NCI-H1417 treated with DMSO at 0.1 percent for 48 hours (cell line): ENCODE measurements at regions not wholly inside any gene's neighbourhood (a gene's known extent, or its start where the extent isn't known, plus 50 kb on each side); places are given as distances from the start of the nearest gene placed in this dataset.
"Not testable (repeated sequence)": the region's sequence is repeated elsewhere in the genome, so short reads cannot be mapped to it uniquely, and the experiment has no call there.

Experiments
- DNase-seq: peaks from one replicate; lab custom pipeline; 2025; lab: John Stamatoyannopoulos, UW

DNA sequence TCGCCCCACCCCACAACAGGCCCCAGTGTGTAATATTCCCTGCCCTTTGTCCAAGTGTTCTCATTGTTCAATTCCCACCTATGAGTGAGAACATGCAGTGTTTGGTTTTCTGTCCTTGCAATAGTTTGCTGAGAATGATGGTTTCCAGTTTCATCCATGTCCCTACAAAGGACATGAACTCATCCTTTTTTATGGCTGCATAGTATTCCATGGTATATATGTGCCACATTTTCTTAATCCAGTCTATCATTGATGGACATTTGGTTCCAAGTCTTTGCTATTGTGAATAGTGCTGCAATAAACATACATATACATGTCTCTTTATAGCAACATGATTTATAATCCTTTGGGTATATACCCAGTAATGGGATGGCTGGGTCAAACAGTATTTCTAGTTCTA is 132.7 kb downstream of the SNX10 start:
- DNase-seq, result not testable (repeated sequence)

DNA sequence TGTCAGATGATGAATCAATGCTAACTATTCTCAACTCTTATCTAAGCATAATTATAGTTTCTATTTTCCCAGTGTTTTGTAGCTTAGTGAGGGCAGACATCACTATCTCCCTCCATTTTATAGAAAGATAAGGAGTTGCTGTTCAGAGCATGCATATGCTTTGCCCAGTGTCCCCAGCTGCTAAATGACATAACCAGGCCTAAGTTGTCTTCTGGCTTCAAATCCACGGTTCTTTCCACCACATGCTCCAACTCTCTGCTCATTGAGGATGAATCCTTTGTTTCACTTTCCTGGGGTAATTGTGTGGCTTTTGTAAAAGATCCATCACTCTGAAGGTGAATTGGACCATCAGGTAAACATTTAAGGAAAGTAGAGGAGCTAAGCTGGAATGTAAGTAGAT is 134.0 kb downstream of the SNX10 start:
- DNase-seq, result no peak

DNA sequence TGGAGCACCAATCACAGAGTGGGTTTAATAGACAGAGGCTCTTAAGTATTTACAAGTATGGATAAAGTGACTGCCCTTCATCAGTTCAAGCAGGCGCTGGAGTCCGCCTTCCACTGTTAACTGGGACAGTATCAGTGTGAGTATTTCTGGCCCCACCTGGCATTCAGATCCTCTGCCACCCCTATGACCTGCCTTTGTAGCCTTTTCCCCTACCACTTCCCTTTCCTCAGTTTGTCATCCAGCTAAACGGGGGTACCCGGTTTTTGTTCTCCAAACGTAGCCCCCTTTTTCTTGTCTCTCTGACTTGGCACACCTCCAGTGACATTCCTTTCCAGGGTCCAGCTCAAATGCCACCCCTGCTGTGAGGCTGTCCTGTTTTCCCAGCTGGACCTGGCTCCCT is 134.4 kb downstream of the SNX10 start:
- no peak for DNase-seq

DNA sequence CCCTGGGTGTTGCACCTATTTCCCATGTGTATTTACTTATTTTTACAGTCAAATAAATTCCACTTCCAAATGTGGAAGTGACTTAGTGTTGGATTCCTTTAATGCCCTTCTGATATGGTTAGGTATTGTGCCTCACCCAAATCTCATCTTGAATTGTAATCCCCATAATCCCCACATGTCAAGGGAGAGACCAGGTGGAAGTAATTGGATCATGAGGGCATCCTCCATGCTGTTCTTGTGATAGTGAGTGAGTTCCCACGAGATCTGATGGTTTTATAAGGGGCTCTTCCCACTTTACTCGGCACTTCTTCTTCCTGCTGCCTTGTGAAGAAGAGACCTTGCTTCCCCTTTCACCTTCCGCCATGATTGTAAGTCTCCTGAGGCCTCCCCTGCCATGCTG is 136.9 kb downstream of the SNX10 start:
- DNase-seq, result no peak

DNA sequence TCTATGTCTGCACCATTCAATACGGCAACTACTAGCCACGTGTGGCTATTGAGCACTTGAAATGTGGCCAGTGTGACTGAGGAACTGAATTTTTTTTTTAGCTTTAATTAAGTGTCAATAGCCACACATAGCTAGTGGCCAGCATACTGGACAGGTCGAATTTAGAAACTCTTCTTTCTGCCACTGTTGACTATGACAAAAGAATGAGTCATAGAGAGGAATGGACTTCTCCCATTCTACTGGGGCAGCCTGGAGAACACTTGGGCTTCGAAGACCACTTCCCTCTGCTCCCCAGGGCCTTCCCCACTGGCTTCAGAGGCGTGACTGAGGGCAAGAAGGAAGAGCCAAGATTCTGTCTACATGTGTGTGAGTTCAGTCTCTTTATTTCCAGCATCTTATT is 137.5 kb downstream of the SNX10 start:
- no peak for DNase-seq

DNA sequence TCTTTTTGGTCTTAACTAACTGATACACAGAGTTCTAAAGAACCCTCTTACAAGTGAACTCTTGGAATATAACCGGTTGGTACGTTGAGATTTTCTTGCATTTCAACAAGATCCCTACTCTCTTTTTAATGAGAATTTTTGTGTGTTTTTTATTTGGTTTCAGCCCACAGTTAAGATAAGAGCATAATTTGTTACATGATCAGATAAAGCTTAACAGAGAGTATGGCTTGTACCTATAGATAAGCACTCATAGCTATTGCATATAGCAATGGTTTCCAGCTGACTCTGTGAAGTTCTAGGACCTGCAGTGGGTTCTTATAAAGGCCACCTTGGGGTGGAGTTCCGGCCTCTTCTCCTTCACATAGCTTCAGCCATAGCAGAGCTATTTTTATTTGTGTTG is 143.3 kb downstream of the SNX10 start:
- DNase-seq, result no peak

DNA sequence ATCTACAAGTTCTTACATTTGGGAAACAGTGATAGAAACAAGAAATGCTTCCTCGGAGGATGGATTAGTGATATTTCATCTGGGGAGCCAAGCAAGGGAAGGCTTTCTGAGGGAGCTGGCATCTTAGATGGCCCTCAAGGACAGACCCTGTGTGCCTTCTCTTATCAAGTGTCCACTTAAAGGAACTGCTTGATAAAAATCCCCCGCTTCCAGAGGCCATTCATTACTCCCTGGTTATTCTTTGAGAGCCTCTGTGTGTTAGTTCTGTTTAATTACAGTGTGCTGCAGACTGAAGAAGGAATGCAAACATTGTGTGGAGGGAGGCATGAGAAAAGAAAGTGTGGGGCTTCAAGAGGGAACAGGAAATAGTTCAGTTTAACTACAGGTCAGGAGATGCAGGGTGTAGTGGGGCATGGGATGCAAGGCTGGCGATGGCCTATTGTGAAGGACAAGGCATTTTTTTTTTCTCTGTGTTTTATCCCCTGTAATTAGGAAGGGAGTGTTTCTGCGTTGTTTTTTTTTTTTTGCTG is 145.4 kb downstream of the SNX10 start:
- DNase-seq, result peak; percentile 78

DNA sequence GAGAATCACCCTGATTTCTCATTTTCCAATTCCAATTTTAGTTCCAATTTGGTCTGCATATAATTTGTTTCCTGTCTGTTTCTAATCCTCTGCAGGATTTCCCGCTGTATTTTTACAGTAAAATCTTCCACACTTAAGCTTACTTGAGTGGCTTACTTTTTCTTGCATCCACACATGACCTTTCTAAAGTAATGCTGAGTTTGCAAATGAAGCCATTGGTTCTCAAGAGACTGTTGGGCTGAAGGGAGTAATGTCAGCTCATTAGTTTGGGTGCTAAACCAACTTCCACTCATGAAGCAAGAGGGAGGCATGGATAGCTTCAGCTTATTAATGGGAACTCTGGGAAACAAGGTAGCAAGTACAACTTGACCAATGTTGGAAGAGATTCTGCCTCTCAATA is 146.4 kb downstream of the SNX10 start:
- DNase-seq, result no peak

DNA sequence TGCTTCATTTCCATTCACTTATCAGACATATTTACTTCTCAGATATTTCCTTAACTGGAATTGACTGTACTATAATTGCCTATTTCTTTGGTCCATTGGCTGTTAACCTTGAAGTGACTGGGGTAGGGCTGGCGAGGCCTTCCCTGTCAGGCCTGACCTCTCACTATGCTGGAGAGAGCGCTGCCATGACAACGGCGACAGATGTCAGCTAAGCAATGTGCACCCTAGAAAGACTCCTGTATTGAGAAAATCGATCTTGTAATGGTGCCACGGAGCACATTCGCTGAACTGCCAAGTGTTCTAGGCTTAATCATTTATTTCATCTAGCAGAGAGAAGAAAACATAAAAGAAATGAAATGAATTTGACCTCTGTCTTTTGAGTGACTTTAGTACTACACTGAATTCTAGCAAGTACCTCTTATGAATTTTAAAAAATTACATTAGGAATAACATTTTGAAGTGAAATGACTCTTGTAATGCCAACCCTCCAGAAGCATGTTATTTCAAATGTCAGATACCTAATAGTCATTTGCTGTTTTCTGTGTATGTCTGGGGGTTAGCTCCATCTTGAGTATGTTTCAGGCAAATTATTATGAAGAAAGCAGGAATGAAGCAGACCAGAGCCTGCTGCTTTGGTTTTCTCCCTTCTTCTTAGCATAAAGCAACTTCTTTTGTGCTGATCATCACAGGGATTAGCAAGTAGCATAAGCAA is 148.0 kb downstream of the SNX10 start:
- DNase-seq, result peak; percentile 53

DNA sequence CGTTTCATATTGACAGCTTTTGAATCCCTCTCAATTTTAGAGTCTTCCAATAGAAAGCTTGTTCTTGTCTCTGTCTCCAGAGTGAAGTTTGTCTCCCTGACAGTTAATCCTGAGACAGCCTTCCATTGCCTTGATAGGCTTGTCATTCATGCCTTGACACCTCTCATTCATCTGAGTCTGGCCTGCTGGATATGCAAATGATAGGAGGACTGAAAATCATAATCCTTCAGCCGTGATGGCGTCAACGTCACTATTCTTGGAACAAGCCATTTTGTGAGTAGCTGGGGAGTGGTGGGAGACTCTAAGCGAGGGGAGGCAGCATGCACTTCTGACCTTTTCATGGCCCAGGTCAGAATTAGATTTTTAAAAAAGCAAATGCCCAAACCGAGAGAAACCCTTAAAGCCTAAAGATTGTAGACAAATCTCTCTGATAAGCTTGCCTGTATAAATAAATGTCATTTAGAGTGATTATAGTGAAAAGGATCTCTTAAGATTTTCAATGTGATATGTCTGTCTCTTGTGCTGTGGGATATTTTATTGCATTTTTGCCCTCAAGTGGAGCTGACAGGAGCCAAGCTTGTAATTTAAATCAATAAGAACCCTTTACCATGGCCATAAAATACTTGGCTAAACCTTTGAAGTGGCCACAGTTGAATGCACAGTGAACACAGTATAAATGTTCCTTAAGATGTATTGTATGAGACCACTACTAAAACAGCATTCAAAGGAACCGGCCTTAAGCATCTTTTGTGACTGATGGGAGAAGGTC is 148.8 kb downstream of the SNX10 start:
- no peak for DNase-seq

DNA sequence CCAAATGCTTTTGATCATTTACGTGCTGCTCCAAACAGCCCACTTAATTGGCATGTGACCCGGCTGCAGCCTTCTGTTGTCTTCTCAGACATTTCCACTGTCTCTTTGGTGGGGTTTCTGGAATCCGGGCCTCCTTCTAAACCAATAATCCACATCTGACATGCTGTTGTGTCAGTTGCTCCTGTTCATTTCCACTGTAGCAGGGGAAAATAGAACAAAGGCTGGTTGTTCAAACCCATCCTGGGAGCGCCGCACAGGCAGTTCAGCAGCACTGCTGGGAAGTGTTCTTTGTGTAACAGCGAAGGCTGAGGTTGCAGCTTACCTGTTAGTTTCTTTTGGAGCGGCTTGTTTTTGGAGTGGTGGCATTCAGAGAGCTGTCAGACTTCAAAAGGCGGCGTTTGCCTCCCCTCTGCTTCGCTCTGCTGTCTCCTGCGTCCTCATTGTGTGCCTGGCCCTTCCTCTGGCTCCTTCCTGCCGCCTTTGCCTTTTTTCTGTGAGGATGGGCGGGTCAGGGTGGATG is 149.4 kb downstream of the SNX10 start:
- DNase-seq, result no peak

DNA sequence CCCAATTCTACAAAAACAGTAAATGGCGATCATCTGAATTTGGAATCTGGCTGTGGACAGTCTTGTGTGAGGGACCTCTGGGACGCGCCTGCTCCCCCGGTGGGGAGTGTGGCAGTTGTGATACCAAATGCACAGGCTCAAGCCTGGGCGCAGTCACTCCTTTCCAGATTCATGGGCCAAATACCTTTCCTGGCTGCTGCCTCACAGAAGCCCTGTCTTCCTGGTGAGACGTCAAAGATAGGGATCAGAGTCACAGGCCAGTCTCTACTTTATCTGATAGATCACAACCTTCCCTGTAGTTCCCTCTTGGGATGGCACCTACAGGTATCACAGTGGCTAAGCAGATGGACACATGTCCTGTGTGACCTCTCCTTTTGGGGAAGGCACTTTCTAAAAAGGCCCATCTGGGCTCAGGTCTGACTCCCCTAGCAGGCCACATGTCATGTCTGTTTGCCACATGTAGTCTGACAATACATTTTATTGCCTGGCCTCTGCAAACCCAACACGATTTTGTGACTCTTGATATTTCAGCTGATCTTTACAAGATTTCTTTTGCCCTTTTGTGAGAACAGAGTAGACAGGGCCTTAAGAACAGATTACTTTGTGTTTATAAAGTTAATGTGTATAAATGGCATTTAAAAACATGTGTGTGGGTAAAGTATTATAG is 150.1 kb downstream of the SNX10 start:
- DNase-seq, result no peak

DNA sequence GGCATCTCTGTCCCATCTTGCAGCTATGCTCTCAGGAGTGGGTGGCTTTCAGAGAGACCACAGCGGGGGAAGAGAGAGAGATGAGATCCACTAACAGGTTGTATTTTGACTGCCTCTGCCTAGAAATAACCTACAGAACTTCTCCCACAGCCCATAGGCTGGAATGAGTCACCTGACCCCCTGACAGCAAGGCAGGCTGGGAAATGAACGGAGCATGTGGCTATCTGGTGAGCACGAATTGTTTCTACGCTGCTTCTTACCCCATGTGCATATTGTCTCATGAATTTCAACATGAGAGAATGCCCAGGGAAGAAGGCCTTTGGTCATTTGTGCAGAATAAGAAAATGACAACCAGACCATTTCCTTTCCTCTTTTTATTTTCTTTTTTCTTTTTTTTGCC is 151.3 kb downstream of the SNX10 start:
- no peak for DNase-seq

DNA sequence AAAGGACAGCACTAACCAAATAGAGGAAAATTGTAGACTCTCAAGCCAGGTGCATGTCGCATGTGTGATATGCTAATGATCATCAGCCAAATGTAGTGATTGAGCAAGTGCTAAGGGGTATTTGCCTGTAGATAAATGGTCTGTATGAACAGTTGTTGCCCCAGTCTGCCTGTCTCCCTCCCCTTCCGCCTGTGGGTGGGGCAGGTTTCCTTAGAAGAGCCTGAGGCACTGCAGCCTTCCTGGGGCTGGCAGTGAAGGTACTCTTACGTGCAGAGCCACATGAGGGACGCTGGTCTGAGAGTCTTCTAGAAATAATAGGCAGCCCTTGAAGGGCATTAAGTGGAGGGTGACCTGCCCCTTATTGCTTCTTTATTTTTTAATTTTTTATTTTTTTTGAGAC is 152.1 kb downstream of the SNX10 start:
- no peak for DNase-seq

DNA sequence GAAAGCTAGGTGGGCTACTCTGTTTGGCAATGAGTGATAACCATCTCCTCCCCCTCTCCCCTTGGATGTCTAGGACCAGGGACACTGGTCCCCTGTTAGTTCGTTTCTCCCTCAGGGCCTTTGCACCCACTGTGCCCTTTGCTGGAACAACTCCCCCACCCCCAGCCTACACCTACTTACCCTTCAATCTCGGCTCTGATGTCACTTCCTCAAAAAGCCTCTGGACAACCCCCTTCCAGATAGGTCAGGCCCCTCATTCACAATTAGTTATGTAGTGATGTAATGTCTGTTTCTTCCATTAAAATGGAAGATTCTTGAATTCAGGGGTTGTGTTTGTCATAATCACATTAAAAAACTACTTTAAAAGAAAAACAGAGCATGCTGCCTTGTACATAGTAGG is 152.9 kb downstream of the SNX10 start:
- DNase-seq, result no peak

DNA sequence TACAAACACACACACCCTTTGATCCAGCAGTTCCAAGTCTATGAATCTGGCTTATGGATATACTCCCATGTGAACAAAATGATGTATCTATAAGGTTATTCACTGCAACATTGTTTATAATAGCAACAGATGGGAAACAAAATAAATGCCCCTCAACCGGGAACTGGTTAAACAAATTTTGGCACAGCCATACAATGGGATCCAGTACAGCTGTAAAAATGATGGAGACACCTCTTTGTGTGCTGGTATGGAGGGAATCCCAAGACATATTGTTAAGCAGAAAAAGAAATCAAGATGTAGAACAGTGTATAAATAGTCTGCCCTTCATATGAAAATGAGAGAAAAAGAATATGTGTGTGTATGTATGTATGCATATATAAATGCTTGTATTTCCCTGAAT is 155.5 kb downstream of the SNX10 start:
- no peak for DNase-seq

DNA sequence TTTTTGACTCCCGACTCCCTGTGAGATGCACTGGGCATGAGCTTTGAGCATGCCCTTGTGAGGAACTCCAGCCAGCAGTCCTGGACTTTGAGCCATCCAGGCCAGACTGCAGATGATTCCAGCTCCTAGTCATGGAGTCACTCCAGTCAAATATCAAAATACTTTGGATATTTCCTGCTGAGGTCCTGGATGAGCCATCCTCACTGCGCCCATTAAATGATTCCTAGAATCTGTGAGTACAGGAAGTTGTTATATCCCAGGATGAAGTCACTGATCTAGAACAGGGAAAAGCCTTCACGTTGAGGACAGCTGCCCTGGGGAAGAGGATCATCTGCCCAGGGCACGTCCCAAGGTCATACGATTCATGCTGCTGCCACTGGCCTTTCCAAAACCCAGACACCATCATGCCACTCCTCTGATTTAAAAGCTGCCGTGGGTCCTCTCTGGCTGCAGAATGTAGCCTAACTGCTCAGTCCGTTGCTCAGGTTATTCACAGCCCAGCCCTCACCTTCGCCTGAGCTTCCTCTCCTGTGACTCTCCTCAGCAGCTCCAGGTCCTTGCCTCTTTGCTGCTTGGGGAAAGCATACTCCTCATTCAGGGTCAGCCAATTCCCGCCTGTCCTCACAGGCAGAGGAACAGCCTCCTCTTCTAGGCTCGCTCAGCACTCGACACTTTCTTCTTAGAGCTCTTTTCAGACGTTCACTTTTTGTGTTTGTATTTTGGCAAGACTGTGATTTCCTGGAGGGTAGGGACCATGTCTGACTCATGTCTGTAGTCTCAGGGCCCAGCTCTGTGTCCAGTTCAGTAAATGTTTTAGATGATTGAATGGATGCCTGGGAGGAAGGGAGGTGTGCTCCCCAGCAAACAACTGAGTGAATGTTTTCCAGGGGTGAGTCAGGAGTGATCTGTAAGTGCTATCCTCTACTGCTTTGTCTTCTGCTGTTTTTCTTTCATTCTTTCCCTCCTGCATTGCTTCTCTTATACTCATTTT is 157.8 kb downstream of the SNX10 start:
- no peak for DNase-seq

DNA sequence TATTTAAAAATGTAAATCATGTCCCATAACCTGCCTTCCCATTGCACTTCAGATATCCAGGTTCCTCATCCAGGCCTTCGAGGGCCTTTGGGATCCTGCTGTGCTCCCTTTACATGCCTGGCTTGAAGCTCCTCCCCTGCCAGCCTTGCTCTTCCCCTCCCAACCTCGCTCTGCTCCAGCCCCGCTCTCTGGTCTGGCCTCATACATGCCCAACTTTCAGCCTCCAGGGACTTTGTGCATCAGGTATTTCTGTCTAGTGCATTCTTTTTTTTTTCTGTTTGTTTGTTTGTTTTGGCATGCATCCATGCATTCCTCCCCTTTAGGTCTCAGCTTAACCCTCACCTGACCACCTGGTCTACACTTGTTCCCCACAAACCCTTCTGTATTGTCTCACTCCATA is 160.3 kb downstream of the SNX10 start:
- DNase-seq, result no peak

DNA sequence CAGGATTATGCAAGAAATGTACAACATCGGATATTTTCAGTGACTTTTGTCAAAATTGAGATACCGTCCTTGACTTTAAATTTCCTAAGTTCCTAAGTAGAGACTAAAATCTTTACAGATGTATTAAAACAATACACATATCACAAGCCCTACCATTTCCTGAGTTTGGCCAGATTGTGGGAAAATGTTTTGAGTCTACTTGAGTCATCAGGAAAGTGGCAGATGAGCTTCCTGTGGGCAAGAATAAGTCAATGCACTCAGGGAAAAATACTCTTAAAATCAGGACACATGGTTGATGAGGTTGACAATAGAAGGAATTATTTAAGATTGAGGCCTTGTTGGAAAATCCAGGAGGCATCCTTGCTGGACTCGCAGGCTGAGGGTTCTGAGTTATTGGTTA is 162.5 kb downstream of the SNX10 start:
- DNase-seq, result no peak

DNA sequence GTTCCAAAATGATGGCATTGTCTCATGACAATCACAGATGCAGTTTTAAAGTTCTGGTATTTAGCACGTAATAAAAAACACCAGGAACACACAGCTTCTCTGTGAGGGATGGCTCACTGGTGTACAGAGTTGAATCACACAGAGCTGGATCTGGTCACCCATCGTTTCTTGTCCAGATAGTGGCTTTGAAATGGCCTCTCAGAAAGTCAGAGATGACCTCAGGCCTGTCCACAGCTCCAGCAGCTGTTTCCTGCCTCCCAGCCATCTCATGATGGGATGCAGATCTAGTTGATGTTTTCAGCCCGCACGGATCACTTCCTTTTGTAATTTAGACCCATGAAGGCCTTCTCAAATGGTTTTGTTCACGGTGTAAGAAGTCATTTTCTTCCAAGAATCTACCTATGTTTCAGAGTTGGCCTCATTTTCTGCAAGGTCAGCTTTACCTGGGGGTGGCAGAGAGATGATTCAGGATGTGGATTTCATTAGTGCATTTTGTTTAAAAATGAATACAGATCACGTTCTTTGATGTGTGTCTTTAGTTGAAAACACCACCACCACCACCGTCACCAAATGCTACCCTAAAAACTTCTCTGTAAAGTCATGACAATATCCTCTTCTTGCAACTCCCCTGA is 166.2 kb downstream of the SNX10 start:
- DNase-seq, result no peak
